MG63 (cell line): ENCODE measurements at regions not wholly inside any gene's neighbourhood (a gene's known extent, or its start where the extent isn't known, plus 50 kb on each side); places are given as distances from the start of the nearest gene placed in this dataset.
A peak's percentile ranks its signal among the peaks of the same experiment; 100 is the strongest.

Experiments
- DNase-seq: peaks from one replicate; pipeline ENCODE4 v3.0.0-alpha.2; 2020
- H3K27me3 ChIP-seq: fragments of 250-450 bp; sonication (Bioruptor Pico); 2 replicates; pipeline ENCODE4 v1.5.1; 2020; ENCODE audit warnings: mild to moderate bottlenecking, moderate library complexity
- H3K36me3 ChIP-seq: fragments of 250-450 bp; sonication (Bioruptor Pico); 2 replicates; pipeline ENCODE4 v1.5.1; 2020; ENCODE audit warnings: mild to moderate bottlenecking, moderate library complexity
- H3K4me3 ChIP-seq: fragments of 250-450 bp; sonication (Bioruptor Pico); 2 replicates; pipeline ENCODE4 v1.5.1; 2020; ENCODE audit warnings: mild to moderate bottlenecking, moderate library complexity
- H3K9me3 ChIP-seq: fragments of 250-450 bp; sonication (Bioruptor Pico); 2 replicates; pipeline ENCODE4 v1.5.1; 2020; ENCODE audit warnings: mild to moderate bottlenecking, moderate library complexity

DNA sequence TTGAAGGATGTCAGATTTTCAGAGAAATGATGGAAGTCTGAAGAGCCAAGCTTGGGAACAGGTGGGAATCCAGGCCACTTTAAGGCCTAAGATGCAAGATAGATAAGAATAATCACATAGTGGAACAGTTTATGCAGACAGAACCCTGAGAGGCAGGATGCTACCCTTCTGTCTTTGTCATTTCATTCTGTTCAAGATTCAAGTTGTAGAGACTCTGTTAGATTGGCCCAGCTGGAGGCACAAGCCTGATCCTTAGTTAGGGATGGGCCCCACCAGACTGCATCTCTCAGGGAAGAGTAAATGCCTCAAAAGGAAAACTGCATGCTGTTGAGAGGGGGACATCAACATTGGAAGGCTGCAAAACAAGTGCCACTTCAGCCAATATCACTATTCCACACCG, 287.0 kb downstream of the PCNX1 start:
- DNase-seq = no peak
- no peaks in the 10 kb centered on the region for H3K36me3 ChIP-seq

GRCh38 chr14:71196921-71197320, 289.7 kb downstream of the PCNX1 start:
- no peak overlapping the region for H3K4me3 ChIP-seq
- no peaks in the 10 kb centered on the region for H3K27me3 ChIP-seq
- DNase-seq = no peak
- H3K36me3 ChIP-seq = no peaks in the 10 kb centered on the region
- H3K9me3 ChIP-seq = no peaks in the 10 kb centered on the region

More for the DNA sequence above, 287.0 kb downstream of the PCNX1 start:
- H3K27me3 ChIP-seq = no peaks in the 10 kb centered on the region
- H3K4me3 ChIP-seq = no peak overlapping the region
- no peaks in the 10 kb centered on the region for H3K9me3 ChIP-seq

DNA sequence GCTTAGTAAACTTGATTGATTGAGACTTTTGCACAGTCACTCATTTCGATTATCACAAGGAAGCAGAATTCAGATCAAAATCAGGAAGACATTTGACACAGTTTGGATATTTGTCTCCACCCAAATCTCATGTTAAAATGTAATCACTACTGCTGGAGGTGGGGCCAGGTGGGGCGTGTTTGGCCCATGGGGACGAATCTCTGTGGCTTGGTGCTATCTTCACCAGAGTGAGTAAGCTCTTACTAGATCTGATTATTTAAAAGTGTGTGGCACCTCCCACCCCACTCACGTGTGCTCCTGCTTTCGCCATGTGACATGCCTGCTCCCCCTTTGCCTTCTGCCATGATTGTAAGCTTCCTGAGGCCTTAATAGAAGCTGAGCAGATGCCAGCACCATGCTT, 291.4 kb downstream of the PCNX1 start:
- no peak for DNase-seq
- Histone ChIP-seq H3K9me3 (no peaks in the 10 kb centered on the region), H3K36me3 (no peaks in the 10 kb centered on the region), H3K4me3 (no peak overlapping the region), H3K27me3 (no peaks in the 10 kb centered on the region)

- Histone ChIP-seq H3K36me3 (no peaks in the 10 kb centered on the region), H3K4me3 (no peak overlapping the region), H3K27me3 (no peaks in the 10 kb centered on the region), H3K9me3 (no peaks in the 10 kb centered on the region)
- no peak for DNase-seq
Observed at GRCh38 chr14:71201840-71202239, 294.6 kb downstream of the PCNX1 start.

- H3K4me3 ChIP-seq = no peak overlapping the region
- no peaks in the 10 kb centered on the region for H3K9me3 ChIP-seq
- H3K27me3 ChIP-seq = no peaks in the 10 kb centered on the region
- no peak for DNase-seq
- no peaks in the 10 kb centered on the region for H3K36me3 ChIP-seq
Observed at GRCh38 chr14:71202881-71203280, 295.6 kb downstream of the PCNX1 start.

DNA sequence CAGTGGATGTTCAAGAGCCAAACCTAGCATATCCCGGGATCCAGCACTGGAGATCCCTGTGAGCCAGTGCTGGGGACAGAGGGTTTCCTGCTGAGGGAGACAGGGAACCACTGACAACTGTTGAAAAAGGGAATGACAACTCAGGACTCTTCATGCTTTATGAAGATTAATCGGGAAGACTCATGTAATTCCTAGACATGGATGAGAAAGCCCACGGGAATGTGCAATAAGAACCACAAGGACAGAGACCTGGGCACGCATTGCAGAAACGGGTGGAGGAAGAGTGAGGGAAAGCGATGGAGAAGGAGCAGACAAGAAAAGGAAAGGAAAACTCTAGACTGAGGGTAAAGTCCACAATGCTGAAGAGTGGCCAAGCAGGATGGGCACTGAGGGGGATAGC, 296.0 kb downstream of the PCNX1 start:
- H3K27me3 ChIP-seq = no peaks in the 10 kb centered on the region
- H3K4me3 ChIP-seq = no peak overlapping the region
- DNase-seq = no peak

GRCh38 chr14:71204231-71204630, 297.0 kb downstream of the PCNX1 start:
- Histone ChIP-seq H3K27me3 (no peaks in the 10 kb centered on the region), H3K9me3 (no peaks in the 10 kb centered on the region), H3K4me3 (no peak overlapping the region), H3K36me3 (no peaks in the 10 kb centered on the region)
- no peak for DNase-seq

More for the DNA sequence above, 296.0 kb downstream of the PCNX1 start:
- Histone ChIP-seq H3K9me3 (no peaks in the 10 kb centered on the region), H3K36me3 (no peaks in the 10 kb centered on the region)

- H3K9me3 ChIP-seq = no peaks in the 10 kb centered on the region
- DNase-seq = no peak
- H3K27me3 ChIP-seq = no peaks in the 10 kb centered on the region
- no peak overlapping the region for H3K4me3 ChIP-seq
- no peaks in the 10 kb centered on the region for H3K36me3 ChIP-seq
Observed at GRCh38 chr14:71204768-71205167, 297.5 kb downstream of the PCNX1 start.

GRCh38 chr14:71206123-71206522, 298.9 kb downstream of the PCNX1 start:
- H3K9me3 ChIP-seq = no peaks in the 10 kb centered on the region
- no peaks in the 10 kb centered on the region for H3K27me3 ChIP-seq
- DNase-seq = no peak

DNA sequence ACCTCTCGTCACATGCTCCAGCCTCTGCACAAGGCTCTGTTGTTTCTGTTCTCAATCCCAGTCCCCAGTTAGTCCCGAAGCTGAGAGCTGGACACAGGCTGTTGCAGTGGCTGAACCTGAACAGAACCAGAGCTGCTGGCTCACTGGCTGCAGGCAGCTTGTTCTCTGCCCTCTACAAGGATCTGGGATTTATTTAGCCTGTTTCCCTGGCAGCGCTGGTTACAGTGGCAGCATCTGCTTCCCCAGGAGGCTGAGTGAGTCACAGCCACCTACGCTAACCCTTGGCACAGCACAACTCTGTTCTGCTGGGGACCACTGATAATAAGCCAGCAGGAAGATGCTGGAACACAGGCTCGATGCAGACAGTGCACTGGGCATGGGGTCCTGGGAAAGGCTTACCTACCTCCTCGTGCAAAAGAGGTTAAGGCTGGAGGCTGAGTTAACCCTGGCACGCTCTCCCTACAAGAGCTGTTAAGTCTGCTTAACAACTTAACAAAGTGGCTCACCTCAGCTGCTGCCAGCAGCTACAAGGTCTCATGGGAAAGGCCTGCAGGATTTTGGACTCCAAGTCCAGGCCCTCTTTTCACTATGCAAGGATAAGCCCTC, 299.6 kb downstream of the PCNX1 start:
- no peaks in the 10 kb centered on the region for H3K27me3 ChIP-seq
- DNase-seq = peak; percentile 87

More at GRCh38 chr14:71206123-71206522, 298.9 kb downstream of the PCNX1 start:
- Histone ChIP-seq H3K36me3 (no peaks in the 10 kb centered on the region), H3K4me3 (no peak overlapping the region)

GRCh38 chr14:71208702-71209357, 301.6 kb downstream of the PCNX1 start:
- Histone ChIP-seq H3K9me3 (no peaks in the 10 kb centered on the region), H3K4me3 (no peak overlapping the region), H3K36me3 (no peaks in the 10 kb centered on the region), H3K27me3 (no peaks in the 10 kb centered on the region)
- no peak for DNase-seq

More for the DNA sequence above, 299.6 kb downstream of the PCNX1 start:
- Histone ChIP-seq H3K9me3 (no peaks in the 10 kb centered on the region), H3K4me3 (no peak overlapping the region), H3K36me3 (no peaks in the 10 kb centered on the region)

- Histone ChIP-seq H3K27me3 (no peaks in the 10 kb centered on the region), H3K4me3 (no peak overlapping the region), H3K9me3 (no peaks in the 10 kb centered on the region), H3K36me3 (no peaks in the 10 kb centered on the region)
- DNase-seq = no peak
Observed at GRCh38 chr14:71209888-71210287, 302.6 kb downstream of the PCNX1 start.

GRCh38 chr14:71212093-71212492, 304.8 kb downstream of the PCNX1 start:
- no peaks in the 10 kb centered on the region for H3K9me3 ChIP-seq
- H3K4me3 ChIP-seq = no peak overlapping the region
- DNase-seq = no peak
- no peaks in the 10 kb centered on the region for H3K27me3 ChIP-seq
- H3K36me3 ChIP-seq = no peaks in the 10 kb centered on the region

DNA sequence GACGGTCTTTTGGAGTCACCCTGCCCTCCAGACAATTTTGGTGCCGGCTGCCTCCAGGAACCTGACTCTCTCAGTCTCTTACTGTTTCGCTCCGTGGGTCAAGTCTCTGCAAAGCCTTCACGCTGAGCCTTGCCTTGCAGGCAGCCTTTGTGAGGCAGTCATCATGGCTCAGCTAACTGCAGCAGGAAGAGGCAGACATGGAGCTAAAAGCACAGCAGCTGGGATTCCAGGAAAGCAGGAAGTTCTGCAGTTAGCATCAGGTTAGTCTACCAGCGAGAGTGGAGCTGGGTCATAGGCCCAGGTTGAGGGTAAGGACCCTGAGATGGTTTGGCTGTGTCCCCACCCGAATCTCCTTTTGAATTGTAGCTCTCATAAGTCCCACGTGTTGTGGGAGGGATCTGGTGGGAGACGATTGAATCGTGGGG, 305.4 kb downstream of the PCNX1 start:
- Histone ChIP-seq H3K36me3 (no peaks in the 10 kb centered on the region), H3K4me3 (no peak overlapping the region), H3K27me3 (no peaks in the 10 kb centered on the region), H3K9me3 (no peaks in the 10 kb centered on the region)
- DNase-seq = no peak

DNA sequence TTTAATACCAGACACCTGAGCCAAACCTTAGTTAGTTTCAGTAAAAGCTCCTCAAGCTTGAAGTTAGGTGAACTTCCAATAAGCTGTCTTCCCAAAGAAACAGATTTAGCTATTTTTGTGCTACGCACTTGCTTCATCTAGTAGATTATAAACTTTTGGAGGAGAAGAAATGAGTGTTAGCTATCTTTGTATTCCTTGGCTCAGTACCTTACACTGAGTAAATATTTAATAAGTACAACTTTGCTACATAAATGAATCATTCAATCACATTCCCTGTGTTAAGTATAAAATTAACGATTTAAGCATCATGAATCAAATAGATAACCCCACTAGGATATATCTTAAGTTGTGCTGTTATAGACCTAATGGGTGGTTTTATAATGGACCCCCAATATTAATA, 307.0 kb downstream of the PCNX1 start:
- Histone ChIP-seq H3K36me3 (no peaks in the 10 kb centered on the region), H3K4me3 (no peak overlapping the region), H3K27me3 (no peaks in the 10 kb centered on the region), H3K9me3 (no peaks in the 10 kb centered on the region)
- no peak for DNase-seq

DNA sequence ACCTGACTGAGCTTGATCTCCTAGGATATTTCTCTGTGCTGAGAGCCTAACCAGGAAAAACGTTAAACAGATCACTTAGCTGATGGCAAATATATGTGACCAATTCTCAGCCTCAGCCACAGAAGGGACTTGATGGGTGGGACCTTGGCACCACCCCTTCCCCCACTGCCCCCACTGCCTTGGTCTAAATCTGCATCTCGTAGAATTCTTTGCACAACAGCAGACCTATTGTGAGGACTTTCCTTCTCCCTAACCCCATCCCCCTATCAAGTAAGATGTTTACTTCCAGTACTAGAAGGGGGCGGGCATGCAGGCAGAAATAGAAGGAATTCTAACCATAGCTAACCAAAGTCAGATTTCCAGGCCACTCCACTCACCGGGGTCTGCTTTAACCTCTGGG, 313.2 kb downstream of the PCNX1 start:
- Histone ChIP-seq H3K9me3 (no peaks in the 10 kb centered on the region), H3K27me3 (no peaks in the 10 kb centered on the region), H3K36me3 (no peaks in the 10 kb centered on the region), H3K4me3 (no peak overlapping the region)
- DNase-seq = no peak

DNA sequence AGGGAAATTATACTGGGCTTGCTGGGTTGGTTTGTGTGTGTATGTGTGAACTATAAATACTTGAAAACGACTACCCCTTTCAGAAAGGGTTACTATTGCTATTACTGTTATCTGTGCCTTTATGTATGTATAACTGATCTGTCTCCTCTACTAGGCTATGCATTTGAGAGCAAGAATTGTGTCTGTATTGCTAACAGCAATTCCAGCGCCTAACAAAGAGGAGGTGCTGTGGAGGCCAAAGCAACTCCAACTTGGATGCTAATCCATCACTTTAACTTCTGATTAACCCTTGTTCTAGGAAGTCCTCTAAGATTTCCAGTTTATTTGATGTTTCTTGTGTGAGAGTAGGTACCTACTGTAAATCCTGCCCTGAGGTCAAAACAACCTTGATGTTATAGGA, 313.9 kb downstream of the PCNX1 start:
- H3K4me3 ChIP-seq = no peak overlapping the region
- no peak for DNase-seq

GRCh38 chr14:71225113-71225512, 317.9 kb downstream of the PCNX1 start:
- Histone ChIP-seq H3K4me3 (no peak overlapping the region), H3K9me3 (no peaks in the 10 kb centered on the region), H3K27me3 (no peaks in the 10 kb centered on the region), H3K36me3 (no peaks in the 10 kb centered on the region)
- no peak for DNase-seq

More for the DNA sequence above, 313.9 kb downstream of the PCNX1 start:
- no peaks in the 10 kb centered on the region for H3K9me3 ChIP-seq
- no peaks in the 10 kb centered on the region for H3K36me3 ChIP-seq
- no peaks in the 10 kb centered on the region for H3K27me3 ChIP-seq
